Stimulated activated CD8-positive, alpha-beta memory T cell treated with anti-CD3 and anti-CD28 coated beads, Interleukin-2, amount 100 ng/mL, for 1 hour (primary cell): ENCODE measurements at regions not wholly inside any gene's neighbourhood (a gene's known extent, or its start where the extent isn't known, plus 50 kb on each side); places are given as distances from the start of the nearest gene placed in this dataset.
"Not testable (repeated sequence)": the region's sequence is repeated elsewhere in the genome, so short reads cannot be mapped to it uniquely, and the experiment has no call there.

Experiments used
- DNase-seq, 2 donors: peaks; one replicate each; pipeline ENCODE4 v3.0.0-alpha.2; 2020; ENCODE audit warnings: low read depth in 2 of 2

- DNase-seq: no peak
Observed at GRCh38 chr9:7479300-7479699, 320.3 kb downstream of the DMAC1 start.

- DNase-seq: no peak
Observed at GRCh38 chr9:7478646-7479045, 320.9 kb downstream of the DMAC1 start.

DNA sequence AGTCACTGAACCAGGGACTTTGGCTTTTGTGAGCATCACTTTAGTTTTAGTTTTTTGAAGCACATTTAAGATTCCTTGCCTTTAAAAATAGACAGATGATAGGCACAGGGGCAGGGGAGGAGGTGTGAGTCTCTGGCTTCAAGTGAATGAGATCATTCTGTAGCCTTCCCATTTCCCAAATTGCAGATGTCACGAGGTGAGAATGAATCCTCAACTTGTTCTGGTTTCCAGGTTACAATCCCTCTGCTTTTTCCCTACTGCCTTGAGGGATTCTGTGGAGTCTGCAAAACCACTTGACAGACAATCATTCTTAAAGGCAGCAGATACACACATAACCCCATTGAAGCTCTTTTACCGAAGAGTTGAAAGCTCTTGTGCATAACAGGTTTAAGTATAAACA is 332.4 kb downstream of the DMAC1 start:
- DNase-seq: no peak

- no peak for DNase-seq
Observed at GRCh38 chr9:7461791-7462190, 337.8 kb downstream of the DMAC1 start.

GRCh38 chr9:7456793-7457530 is 342.6 kb downstream of the DMAC1 start:
- no peak for DNase-seq

GRCh38 chr9:7456377-7456776 is 343.2 kb downstream of the DMAC1 start:
- DNase-seq: no peak

DNA sequence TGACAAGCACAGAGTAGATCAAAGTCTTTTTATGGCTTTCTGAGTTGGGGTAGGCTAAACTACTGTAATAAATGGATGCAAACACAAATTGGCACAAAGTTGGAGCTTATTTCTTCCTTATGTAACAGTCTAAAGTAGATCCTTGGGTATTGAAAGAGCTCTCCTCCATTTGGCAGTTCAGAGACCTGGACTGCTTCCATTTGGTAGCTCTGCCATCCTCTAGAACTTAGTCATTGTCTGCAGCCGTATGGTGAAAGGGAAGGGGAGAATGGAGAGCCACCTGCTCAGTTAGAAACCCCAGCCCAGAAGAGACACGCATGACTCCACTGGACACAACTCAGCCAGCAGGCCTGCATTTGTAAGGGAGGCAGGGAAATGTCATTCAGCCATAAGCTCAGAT is 345.0 kb downstream of the DMAC1 start:
- no peak for DNase-seq

DNA sequence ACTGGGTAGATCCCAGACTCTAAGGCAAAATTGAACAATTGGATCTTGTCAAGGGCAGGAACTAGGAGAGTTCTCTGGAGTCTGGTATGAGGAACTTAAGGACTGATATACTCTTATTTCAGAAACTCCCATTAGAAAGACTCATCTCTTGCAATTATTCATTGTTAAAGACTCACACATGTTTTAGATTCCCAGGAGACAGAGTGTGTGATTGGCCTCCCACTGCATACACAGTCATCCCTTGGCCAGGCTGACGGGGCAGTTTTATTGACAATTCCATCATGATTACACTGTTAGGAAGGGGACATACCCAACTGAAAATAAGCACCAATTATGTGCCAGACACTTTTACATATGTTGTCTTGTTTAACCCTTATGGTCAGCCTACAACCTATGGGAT is 347.2 kb downstream of the DMAC1 start:
- DNase-seq: no peak

DNA sequence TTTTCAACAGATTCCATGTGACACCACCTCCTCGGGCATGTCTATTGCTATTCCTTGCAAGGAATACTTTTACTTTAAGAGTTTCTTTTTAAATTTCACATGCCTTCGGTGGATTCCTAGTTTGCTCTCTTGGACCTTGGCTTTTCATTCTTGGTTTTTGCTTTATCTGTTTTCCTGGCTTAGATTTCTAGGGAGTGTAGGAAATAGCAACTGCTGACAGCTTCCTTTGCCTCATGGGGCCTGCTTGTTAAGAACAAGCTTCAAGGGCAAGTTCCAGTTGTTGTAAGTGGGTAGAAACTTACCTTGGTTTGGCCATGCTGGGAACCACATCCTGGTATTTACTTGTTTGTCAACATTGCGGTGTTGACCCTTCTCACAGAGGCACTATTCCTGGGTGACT is 348.5 kb downstream of the DMAC1 start:
- DNase-seq: no peak

DNA sequence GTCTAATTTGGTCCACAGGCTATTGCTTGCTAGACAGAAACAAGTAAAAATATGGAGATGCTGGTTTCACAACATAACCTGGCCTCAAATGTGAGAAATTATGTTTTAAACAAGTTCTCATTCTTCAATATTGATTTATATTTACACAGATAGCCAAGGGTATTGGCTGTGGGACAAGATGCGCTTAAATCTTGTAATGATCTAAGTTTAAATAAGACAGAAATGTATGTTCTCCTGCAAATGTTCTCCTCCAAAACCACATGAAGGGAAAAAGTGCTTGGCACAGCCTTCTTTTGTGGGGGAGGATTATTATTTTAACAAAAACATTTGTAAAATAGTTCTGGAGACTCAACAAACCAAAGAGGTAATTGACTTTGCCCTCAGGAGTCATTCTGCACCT is 356.0 kb downstream of the DMAC1 start:
- no peak for DNase-seq

GRCh38 chr9:7439355-7439995 is 360.1 kb downstream of the DMAC1 start:
- DNase-seq: no peak

DNA sequence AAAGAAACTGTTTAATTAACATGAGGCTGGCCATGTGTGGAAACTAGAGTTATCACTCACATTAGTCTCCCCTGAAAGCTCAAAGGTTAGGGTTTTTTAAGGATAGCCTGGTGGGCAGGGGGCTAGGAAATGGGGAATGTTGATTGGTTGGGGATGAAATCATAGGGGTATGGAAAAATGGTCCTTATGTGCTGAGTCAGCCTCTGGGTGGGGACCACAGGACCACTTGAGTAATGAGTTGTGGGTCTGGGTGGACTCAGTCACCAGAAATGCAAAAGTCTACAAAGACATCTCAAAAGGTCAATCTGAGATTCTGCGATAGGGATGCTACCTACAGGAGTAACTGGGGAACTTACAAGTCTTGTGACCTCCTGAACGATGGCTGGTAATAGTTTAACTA is 362.8 kb downstream of the DMAC1 start:
- no peak for DNase-seq

- no peak for DNase-seq
Observed at GRCh38 chr9:7433508-7434292, 365.9 kb downstream of the DMAC1 start.

GRCh38 chr9:7432989-7433388 is 366.6 kb downstream of the DMAC1 start:
- DNase-seq: no peak

GRCh38 chr9:7417397-7417796 is 382.2 kb downstream of the DMAC1 start:
- DNase-seq: not testable (repeated sequence)

DNA sequence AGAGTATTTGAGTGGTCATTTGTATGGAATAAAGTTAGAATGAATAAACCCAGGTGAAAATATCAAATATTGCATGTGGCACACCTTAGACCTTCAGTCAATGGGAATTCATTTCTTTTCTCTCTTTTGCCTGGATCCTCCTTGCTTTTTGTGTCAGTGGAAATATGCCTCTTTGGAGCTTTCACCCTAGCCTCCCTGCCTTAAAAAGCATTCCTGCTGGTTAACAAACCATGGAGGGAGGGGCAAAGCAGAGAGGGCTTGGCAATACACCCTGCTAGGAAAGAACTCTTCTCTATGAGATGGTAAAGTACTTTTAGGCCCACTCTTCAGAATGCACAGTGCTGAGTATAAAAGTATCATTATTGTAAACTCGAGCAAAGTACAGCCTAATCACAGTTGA is 383.7 kb downstream of the DMAC1 start:
- no peak for DNase-seq

DNA sequence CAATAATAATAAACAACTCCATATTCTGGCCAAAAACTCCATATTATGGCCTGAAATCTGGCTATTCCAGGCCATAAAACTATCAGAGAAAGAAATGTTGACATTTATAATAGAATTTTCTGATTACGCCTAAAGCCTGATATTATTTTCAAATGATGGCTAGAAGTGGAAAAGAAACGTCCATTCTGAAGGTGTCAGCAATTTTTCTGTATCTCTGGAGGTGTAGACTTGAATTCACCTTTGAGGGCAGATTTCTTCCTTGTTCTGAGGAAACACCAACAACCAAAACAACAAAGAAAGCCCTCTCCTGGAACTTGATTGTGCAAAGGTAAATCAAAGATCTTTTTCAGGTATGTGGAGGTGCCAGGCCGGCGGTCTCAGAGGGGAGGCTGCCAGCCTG is 390.7 kb downstream of the DMAC1 start:
- DNase-seq: no peak

GRCh38 chr9:7407246-7407645 is 392.3 kb downstream of the DMAC1 start:
- no peak for DNase-seq

DNA sequence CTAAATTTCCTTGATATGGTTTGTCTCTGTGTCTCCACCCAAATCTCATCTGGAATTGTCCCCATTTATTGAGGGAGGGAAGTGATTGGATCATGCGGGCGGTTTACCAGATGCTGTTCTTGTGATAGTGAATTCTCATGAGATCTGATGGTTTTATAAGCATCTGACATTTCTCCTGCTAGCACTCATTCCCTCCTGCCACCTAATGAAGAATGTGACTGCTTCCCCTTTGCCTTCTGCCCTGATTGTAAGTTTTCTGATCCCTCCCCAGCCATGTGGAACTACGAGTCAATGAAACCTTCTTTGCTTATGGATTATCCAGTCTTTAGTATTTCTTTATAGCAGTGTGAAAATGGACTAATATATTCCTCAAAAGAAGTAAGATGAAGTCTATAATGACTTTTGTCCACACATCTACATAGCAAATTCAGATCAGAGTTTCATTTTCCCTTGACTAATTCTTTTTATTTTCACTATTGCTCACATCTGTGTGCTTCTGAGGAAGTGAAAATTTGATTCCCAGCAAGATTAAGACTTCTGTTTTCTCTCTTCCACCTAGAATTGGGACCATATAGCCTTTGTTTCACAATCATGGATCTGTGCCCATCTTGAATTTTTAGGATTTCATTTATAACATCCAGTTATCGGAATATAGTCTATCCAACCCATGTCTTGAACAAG is 393.5 kb downstream of the DMAC1 start:
- DNase-seq: no peak

DNA sequence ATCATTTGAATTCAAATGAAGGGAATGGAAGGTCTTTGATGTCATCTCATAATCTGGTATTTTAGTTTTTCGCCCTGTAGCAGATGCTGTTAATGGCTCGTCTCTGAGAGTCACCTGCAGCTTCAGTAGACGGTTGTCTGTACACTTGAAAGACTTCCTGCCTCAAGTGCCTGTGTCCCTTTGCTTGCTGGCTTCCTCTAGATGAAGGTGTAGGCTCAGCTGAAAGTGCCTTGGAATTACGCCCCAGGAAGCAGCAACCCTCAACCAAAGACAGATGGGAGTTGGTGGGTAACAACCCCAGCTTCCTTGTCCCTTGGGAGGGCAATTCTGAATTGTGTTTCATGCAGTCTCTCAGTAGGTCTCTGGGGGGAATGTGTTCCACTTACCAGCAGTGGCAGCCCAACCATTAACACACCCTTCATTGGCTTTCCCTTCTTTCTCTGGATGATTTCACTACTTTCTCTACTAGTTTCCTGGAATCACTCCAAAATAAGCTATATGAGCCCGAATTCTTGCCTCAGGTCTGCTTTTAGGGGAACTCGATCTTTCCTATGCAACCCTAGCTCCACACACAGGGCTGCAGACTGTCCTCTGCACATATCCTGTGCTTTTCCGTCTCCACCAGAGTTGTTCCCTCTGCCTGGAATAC is 395.6 kb downstream of the DMAC1 start:
- DNase-seq: no peak

- DNase-seq: no peak
Observed at GRCh38 chr9:7403028-7403389, 396.6 kb downstream of the DMAC1 start.
